ENCODE measurements at regions not wholly inside any gene's neighbourhood (a gene's known extent, or its start where the extent isn't known, plus 50 kb on each side); places are given as distances from the start of the nearest gene placed in this dataset.

GRCh38 chr10:130558746-130559546 is 422.8 kb downstream of the GLRX3 start:
- ChIA-PET CTCF (no interaction called here), POLR2A (ENCODE audit: unreplicated experiment) (no interaction called here)
- no peaks in the 10 kb centered on the region for H3K9me1 ChIP-seq (ENCODE audit: insufficient read depth, low read length)
- no peak overlapping the region for H2BK15ac ChIP-seq (ENCODE audit: low read depth, low read length)
- dilution Hi-C loops (cut with HindIII; ENCODE audit: low sequenced_read_pairs, unreplicated experiment) (no loop called here), intact Hi-C loops (cut with micrococcal nuclease) (no loop called here), in situ Hi-C loops (cut with MboI; ENCODE audit: low sequenced_read_pairs) (no loop called here)
- no TSS peak for BruUV-seq (replicated peaks)
- no peak overlapping the region for H4K5ac ChIP-seq (ENCODE audit: low read depth, low read length)
- no peak overlapping the region for H3K27ac ChIP-seq (ENCODE audit: insufficient read depth, low read length)
- H4K20me1 ChIP-seq (ENCODE audit: insufficient read depth, low read length) = no peaks in the 10 kb centered on the region
- TF ChIP-seq RFX5 (IDR thresholded peaks at IDR 0.05; ENCODE audit: low read depth, low read length) (no peak), BHLHE40 (IDR thresholded peaks at IDR 0.05; ENCODE audit: low read depth, low read length) (no peak), FOS (IDR thresholded peaks at IDR 0.05; ENCODE audit: low read depth, low read length) (no peak), MAFK (IDR thresholded peaks at IDR 0.05; ENCODE audit: low read depth, low read length) (no peak), CEBPB (IDR thresholded peaks at IDR 0.05; ENCODE audit: low read depth, low read length) (no peak), SMC3 (IDR thresholded peaks at IDR 0.05; ENCODE audit: low read depth, low read length) (no peak), NFE2L2 (IDR thresholded peaks at IDR 0.05; ENCODE audit: low read depth, low read length) (no peak), MAZ (IDR thresholded peaks at IDR 0.05; ENCODE audit: borderline replicate concordance, low read depth, low read length) (no peak)
- TF ChIP-seq, protein P1, sequence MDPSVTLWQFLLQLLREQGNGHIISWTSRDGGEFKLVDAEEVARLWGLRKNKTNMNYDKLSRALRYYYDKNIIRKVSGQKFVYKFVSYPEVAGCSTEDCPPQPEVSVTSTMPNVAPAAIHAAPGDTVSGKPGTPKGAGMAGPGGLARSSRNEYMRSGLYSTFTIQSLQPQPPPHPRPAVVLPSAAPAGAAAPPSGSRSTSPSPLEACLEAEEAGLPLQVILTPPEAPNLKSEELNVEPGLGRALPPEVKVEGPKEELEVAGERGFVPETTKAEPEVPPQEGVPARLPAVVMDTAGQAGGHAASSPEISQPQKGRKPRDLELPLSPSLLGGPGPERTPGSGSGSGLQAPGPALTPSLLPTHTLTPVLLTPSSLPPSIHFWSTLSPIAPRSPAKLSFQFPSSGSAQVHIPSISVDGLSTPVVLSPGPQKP (IDR thresholded peaks at IDR 0.05; ENCODE audit: borderline replicate concordance, low read depth, low read length) = no peak
- H3K18ac ChIP-seq (ENCODE audit: low read depth, low read length) = no peak overlapping the region
- no peak overlapping the region for H2BK120ac ChIP-seq (ENCODE audit: low read depth, low read length)
- peaks cover 54% of the 10 kb centered on the region for H3K9me3 ChIP-seq (ENCODE audit: control insufficient read depth, insufficient read depth, low read length)
- H2BK5ac ChIP-seq (ENCODE audit: low read depth, low read length, poor library complexity, severe bottlenecking) = no peak overlapping the region
- no peaks in the 10 kb centered on the region for H3K4me1 ChIP-seq (ENCODE audit: control insufficient read depth, insufficient read depth, low read length)
- H2BK20ac ChIP-seq (ENCODE audit: low read depth, low read length) = no peak overlapping the region
- H2AFZ ChIP-seq (replicated peaks; ENCODE audit: low read length, poor library complexity) = no peak overlapping the region
- ATAC-seq (ENCODE audit: low read depth) (no peak), DNase-seq (no peak)
- H4K8ac ChIP-seq (ENCODE audit: low read depth in 2 of 2, low read length in 2 of 2) = no peak overlapping the region
- no peak overlapping the region for H2AK9ac ChIP-seq (replicated peaks; ENCODE audit: low read depth, low read length, poor library complexity)
- no peak overlapping the region for H3K14ac ChIP-seq (replicated peaks; ENCODE audit: low read depth, low read length)
- H3K4ac ChIP-seq (ENCODE audit: low read depth, low read length) = no peak overlapping the region
- 48% methylated on average over 7 of the region's 11 CpGs; no CpG with 5 or more reads in 1 of the 2 experiments for WGBS, 2 experiments (ENCODE audit: extremely low coverage in 2 of 2, insufficient read length in 1 of 2)
- no peak overlapping the region for H3K23ac ChIP-seq (ENCODE audit: low read depth, low read length)
- H3K4me2 ChIP-seq (ENCODE audit: low read depth, low read length) = no peak overlapping the region
- no peak overlapping the region for H2AK5ac ChIP-seq (ENCODE audit: low read depth, low read length)
- no peaks in the 10 kb centered on the region for H3K79me1 ChIP-seq (ENCODE audit: low read depth in 1 of 2, low read length in 2 of 2)
- no peak overlapping the region for H3K4me3 ChIP-seq (ENCODE audit: insufficient read depth, low read depth, low read length)
- H3K36me3 ChIP-seq (ENCODE audit: control insufficient read depth, insufficient read depth, low read length) = no peaks in the 10 kb centered on the region
- no peak overlapping the region for H4K91ac ChIP-seq (ENCODE audit: insufficient read depth, low read depth, low read length)
- H3K56ac ChIP-seq (ENCODE audit: extremely low read depth, insufficient read depth, low read length) = no peak overlapping the region
- no peak overlapping the region for H3K9ac ChIP-seq (ENCODE audit: low read depth, low read length)
- no peaks in the 10 kb centered on the region for H3K27me3 ChIP-seq (ENCODE audit: control insufficient read depth, insufficient read depth, low read length)
